ENCODE measurements at regions not wholly inside any gene's neighbourhood (a gene's known extent, or its start where the extent isn't known, plus 50 kb on each side); places are given as distances from the start of the nearest gene placed in this dataset.
"Not testable (repeated sequence)": the region's sequence is repeated elsewhere in the genome, so short reads cannot be mapped to it uniquely, and the experiment has no call there.

GRCh38 chr16:13718748-13719147 is 201.2 kb upstream of the ERCC4 start:
- TF ChIP-seq POLR2AphosphoS5 (IDR thresholded peaks at IDR 0.05) (no peak), POLR2A (IDR thresholded peaks at IDR 0.05; ENCODE audit: low read depth) (no peak), EP300 (IDR thresholded peaks at IDR 0.05) (no peak), CTCF (IDR thresholded peaks at IDR 0.05) (no peak)
- 57% methylated on average over 7 of the region's 7 CpGs for WGBS
- intact Hi-C loops (cut with DNase I) = no loop called here
- Histone ChIP-seq H3K36me3 (no peaks in the 10 kb centered on the region), H3K4me3 (no peak overlapping the region), H3K4me1 (no peaks in the 10 kb centered on the region), H3K27me3 (no peaks in the 10 kb centered on the region), H3K9me3 (no peaks in the 10 kb centered on the region), H3K27ac (replicated peaks in 1 of 4) (no peak overlapping the region)
- no peak for DNase-seq (ENCODE audit: extremely low spot score)

- Histone ChIP-seq H3K36me3 (no peaks in the 10 kb centered on the region), H3K4me3 (no peak overlapping the region), H3K27me3 (no peaks in the 10 kb centered on the region), H3K27ac (replicated peaks in 1 of 4) (no peak overlapping the region), H3K4me1 (peaks cover 0 to 1% (median under 1%) of the 10 kb centered on the region in 4 donors), H3K9me3 (peaks cover 0 to 18% (median 12%) of the 10 kb centered on the region in 4 donors)
- 80% methylated on average over 3 of the region's 3 CpGs for WGBS
- DNase-seq (ENCODE audit: extremely low spot score) = no peak
- intact Hi-C loops (cut with DNase I) = no loop called here
- TF ChIP-seq EP300 (IDR thresholded peaks at IDR 0.05) = no peak
- no peak for TF ChIP-seq POLR2A (IDR thresholded peaks at IDR 0.05; ENCODE audit: low read depth)
- TF ChIP-seq POLR2AphosphoS5 (IDR thresholded peaks at IDR 0.05) = no peak
- no peak for TF ChIP-seq CTCF (IDR thresholded peaks at IDR 0.05)
These were observed 192.0 kb upstream of the ERCC4 start for GRCh38 chr16:13727943-13728342.

GRCh38 chr16:13733561-13733960 is 186.4 kb upstream of the ERCC4 start:
- intact Hi-C loops (cut with DNase I) = no loop called here
- Histone ChIP-seq H3K36me3 (no peaks in the 10 kb centered on the region), H3K27ac (replicated peaks in 1 of 4) (no peak overlapping the region), H3K4me3 (no peak overlapping the region), H3K4me1 (peaks cover 0 to 13% (median 6%) of the 10 kb centered on the region in 4 donors), H3K9me3 (peaks cover 0 to 3% (median 0%) of the 10 kb centered on the region in 4 donors), H3K27me3 (peaks cover 0 to 4% (median 0%) of the 10 kb centered on the region in 4 donors)
- no peak for TF ChIP-seq POLR2A (IDR thresholded peaks at IDR 0.05; ENCODE audit: low read depth)
- no peak for TF ChIP-seq EP300 (IDR thresholded peaks at IDR 0.05)
- no peak for TF ChIP-seq POLR2AphosphoS5 (IDR thresholded peaks at IDR 0.05)
- no peak for TF ChIP-seq CTCF (IDR thresholded peaks at IDR 0.05)
- 44% methylated on average over 3 of the region's 3 CpGs for WGBS
- DNase-seq (ENCODE audit: extremely low spot score) = no peak

GRCh38 chr16:13739621-13740373 is 180.2 kb upstream of the ERCC4 start:
- DNase-seq (ENCODE audit: extremely low spot score); H3K27ac ChIP-seq (replicated peaks in 1 of 4); H3K27me3 ChIP-seq; H3K36me3 ChIP-seq; H3K4me3 ChIP-seq; intact Hi-C loops (cut with DNase I); H3K4me1 ChIP-seq: not testable (repeated sequence)
- 87% methylated on average over 14 of the region's 14 CpGs for WGBS
- peaks cover 0 to 13% (median 9%) of the 10 kb centered on the region in 4 donors for H3K9me3 ChIP-seq

- intact Hi-C loops (cut with DNase I) = no loop called here
These were observed 177.0 kb upstream of the ERCC4 start for GRCh38 chr16:13742928-13743327.

More at GRCh38 chr16:13742928-13743327, 177.0 kb upstream of the ERCC4 start:
- Histone ChIP-seq H3K27ac (replicated peaks in 1 of 4) (no peak overlapping the region), H3K4me1 (no peaks in the 10 kb centered on the region), H3K36me3 (no peaks in the 10 kb centered on the region), H3K4me3 (no peak overlapping the region), H3K9me3 (peaks cover 0 to 13% (median 9%) of the 10 kb centered on the region in 4 donors), H3K27me3 (no peaks in the 10 kb centered on the region)
- TF ChIP-seq CTCF (IDR thresholded peaks at IDR 0.05) (no peak), EP300 (IDR thresholded peaks at IDR 0.05) (no peak), POLR2AphosphoS5 (IDR thresholded peaks at IDR 0.05) (no peak), POLR2A (IDR thresholded peaks at IDR 0.05; ENCODE audit: low read depth) (no peak)
- DNase-seq (ENCODE audit: extremely low spot score) = no peak
